HG03571 (cell line): ENCODE measurements at regions not wholly inside any gene's neighbourhood (a gene's known extent, or its start where the extent isn't known, plus 50 kb on each side); places are given as distances from the start of the nearest gene placed in this dataset.
"Not testable (repeated sequence)": the region's sequence is repeated elsewhere in the genome, so short reads cannot be mapped to it uniquely, and the experiment has no call there.

Experiments used
- ATAC-seq: cut with Tn5 transposase; IDR thresholded peaks from one replicate; pipeline ENCODE4 v1.9.1; 2021; ENCODE audit not compliant: unreplicated experiment

DNA sequence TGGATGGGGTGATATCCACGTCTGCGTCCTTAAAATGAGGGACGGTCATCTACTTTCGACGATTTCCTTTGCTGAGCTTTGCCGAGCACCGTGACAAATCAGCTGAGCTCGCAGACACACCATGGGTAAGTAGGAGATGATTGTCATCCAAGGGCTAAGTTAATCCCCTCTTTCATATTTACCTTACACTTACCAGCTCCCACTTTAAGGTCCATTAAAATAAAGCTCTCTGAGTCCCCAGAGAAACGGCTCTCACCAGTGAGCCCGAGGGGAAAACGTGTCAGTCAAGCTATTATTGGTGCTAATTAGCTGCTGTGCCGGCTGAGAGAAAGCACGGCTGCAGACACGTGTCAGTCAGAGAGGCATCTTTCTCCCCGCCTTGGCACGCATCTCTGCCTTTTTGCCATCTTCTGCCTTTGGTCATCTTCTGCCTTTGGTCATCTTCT lies 72.2 kb downstream of the CRLF2 start:
- no peak for ATAC-seq

DNA sequence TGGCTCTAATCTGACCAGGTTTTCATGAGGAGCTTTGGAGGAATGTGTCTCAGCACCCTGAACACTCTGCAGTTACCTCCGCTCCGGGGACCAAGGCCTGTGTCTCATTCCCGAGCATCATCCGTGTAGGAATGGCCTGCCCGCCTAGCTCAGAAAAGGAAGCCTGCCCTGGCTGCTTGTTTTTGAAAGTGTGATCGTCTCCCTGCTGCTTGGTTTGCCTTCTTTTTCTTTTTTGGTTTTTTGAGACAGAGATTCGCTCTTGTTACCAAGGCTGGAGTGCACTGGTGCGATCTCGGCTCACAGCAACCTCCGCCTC lies 73.3 kb downstream of the CRLF2 start:
- no peak for ATAC-seq

DNA sequence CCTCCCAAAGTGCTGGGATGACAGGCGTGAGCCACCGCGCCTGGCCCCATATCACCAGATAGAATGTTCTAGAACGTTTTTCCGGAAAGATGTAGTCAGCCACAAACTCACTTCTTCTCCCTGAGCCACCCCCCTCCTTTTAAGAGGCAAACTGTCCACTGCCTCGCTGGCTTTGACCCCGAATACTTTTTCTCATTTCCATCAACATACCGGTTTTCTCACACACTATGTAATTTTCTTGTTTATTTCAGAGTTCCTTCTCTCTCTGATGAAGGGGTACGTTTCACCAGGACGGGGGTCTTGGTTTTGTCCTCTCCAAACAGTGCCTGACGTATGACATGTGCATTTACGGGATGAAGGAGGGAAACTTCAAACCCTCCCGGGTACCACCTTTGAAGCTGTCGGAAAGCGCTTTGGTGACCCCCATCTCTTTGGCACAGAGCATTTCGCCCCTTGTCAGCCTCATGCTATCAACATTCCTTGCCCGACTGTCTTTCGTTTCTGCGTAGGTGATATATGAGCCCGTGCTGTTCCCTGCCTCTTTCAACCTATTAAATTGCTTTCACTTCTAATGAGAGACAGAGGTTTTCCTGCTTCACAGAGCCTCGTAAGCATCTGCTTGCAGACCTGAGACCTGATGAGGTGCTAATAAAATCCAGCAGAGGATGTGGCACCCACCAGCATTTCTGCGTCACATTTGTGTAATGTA lies 73.8 kb downstream of the CRLF2 start:
- no peak for ATAC-seq

DNA sequence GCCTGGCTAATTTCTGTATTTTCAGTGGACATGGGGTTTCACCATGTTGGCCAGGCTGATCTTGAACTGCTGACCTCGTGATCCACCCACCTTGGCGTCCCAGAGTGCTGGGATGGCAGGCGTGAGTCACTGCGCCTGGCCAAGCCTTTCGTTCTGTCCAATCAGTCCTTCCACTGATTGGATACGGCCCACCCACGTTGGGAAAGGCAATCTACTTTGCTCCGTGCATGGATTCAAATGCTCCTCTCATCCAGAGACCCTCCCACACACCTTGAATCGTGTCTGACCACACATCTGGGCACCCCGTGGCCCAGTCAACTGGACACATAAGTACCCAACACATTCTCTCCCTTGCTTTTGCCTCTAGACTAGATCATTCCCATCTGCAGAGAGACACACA lies 74.9 kb downstream of the CRLF2 start:
- ATAC-seq = no peak

DNA sequence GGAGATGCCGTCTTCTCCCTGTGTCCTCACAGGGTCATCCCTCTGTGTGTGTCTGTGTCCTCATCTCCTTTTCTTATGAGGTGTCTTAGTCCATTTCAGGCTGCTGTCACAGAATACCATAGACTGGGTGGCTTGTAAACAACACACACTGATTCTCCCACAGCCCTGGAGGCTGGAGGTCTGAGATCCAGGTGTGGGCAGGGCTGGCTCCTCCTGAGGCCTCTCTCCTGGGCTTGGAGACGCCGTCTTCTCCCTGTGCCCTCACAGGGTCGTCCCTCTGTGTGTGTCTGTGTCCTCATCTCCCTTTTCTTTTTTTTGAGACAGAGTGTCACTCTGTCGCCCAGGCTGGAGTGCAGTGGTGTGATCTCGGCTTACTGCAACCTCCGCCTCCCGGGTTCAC lies 75.9 kb downstream of the CRLF2 start:
- not testable (repeated sequence) for ATAC-seq

DNA sequence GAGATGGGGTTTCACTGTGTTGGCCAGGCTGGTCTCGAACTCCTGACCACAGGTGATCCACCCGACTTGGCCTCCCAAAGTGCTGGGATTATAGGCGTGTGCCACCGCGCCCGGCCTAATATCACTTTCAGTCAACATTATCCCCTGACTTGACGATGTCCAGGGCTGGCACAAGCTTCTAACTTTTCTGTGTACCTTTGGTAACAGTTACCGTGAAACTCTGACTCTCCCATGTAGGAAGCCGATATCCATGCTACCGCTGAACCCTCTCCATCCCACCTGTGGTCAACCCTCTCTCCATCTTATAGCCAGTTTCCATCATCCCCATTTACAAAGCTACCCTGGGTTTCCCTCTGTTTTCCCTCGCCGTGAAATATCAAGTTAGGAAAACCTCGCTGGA lies 77.5 kb downstream of the CRLF2 start:
- no peak for ATAC-seq

DNA sequence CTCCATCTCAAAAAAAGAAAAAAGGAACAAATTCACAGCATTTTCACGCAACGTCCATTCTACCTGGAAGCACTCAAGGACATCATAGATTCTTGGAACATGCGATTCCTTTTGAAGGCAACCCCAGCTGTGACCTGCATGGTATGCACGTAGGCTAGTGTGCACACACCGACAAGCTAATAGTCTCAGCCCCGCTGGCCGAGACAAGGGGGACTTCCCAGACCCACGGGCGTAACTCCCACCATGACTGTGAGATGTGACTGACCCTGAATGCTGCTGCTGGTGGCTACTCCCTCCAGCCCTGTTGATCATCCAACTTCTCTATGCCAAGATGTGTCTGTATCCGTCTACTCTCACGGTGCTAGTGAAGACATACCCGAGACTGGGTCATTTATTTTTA lies 78.3 kb downstream of the CRLF2 start:
- no peak for ATAC-seq

DNA sequence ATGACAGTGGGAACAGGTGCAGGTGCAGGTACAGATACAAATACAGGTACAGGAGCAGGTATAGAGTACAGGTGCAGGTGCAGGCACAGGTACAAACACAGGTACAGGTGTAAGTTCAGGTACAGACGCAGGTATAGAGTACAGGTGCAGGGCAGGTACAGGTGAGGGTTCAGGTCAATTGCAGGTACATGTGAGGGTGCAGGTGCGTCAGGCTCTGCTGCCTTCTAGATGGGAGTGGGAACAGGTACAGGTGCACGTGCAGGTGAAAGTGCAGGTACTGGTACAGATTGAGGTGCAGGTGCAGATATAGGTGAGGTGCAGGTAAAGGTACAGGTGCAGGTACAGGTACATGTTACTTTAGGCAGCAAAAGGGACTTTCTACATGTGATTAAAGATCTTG lies 85.7 kb downstream of the CRLF2 start:
- no peak for ATAC-seq

DNA sequence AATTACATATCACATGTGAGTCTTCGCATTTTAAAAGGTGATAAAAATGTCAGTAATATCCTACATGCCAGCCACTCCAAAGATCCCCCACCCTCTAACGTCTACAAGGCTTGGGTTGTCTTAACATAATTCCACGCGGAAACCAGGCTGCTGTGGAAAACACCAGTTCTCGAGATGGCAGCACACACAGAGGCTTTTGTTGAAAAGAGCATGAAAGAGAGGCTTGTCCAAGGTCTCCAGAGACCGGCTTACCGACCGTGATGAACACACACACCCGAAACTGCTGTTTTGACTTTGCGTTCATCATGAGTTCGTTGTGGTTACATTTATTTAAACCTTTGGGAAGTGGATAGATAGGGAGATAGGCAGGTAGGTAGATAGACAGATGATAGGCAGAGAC lies 87.9 kb downstream of the CRLF2 start:
- ATAC-seq = no peak

DNA sequence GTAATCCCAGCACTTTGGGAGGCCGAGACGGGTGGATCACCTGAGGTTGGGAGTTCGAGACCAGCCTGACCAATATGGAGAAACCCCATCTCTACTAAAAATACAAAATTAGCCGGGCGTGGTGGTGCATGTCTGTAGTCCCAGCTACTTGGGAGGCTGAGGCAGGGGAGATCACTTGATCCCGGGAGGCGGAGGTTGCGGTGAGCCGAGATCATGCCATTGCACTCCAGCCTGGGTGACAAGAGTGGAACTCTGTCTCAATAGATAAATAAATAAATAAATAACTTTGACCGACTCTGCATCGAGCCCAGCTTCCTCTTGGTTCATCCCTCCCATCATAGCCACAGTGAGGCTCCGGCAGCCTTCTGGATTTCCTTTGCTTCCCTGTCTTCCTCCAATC lies 89.6 kb downstream of the CRLF2 start:
- ATAC-seq = not testable (repeated sequence)

DNA sequence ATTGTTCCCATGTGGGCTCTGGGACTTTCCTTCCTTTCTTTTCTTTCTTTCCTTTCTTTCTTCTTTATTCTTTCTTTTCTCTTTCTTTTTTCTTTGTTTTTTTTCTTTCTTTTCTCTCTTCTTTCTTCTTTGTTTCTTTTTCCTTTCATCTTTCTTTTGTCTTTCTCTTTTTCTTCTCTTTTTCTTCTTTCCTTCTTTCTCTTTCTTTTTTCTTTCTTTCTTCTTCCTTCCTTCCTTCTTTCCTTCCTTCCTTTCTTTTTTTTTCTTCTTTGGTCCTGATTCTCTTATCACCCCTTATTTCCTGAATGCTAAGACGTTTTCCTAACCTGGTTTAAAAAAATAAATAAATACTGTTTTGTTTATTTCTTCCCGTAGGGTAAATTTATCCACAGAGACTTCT lies 93.2 kb downstream of the CRLF2 start:
- no peak for ATAC-seq

DNA sequence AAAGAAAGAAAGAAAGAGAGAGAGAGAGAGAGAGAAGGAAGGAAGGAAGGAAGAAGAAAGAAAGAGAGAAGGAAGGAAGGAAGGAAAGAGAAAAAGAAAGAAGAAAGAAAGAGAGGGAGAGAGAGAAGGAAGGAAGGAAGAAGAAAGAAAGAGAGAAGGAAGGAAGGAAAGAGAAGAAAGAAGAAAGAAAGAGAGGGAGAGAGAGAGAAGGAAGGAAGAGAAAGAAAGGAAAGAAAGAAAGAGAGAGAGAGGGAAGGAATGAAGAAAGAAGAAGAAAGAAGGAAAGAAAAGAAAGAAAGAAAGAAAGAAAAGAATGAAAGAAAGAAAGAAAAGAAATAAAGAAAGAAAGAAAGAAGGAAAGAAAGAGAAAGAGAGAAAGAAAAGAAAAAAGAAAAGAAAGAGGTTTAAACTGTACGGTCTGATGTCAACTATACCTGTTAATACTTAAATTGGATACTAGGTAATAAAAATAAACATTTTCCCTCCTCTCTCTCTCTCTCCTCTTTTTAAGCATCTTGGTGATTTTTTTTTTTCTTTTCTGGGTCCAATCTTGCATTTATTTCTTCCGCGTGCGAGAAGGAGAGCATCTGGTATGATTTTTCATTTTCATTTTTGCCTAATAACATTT lies 93.8 kb downstream of the CRLF2 start:
- ATAC-seq = no peak

DNA sequence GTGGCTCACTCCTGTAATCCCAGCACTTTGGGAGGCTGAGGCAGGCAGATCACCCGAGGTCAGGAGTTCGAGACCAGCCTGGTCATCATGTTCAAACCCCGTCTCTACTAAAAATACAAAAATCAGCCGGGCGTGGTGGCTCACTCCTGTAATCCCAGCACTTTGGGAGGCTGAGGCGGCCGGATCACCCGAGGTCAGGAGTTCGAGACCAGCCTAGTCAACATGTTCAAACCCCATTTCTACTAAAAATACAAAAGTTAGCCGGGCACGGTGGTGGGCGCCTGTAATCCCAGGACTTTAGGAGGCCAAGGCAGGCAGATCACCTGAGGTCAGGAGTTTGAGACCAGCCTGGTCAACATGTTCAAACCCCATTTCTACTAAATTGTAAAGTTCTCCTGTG lies 97.0 kb downstream of the CRLF2 start:
- not testable (repeated sequence) for ATAC-seq

DNA sequence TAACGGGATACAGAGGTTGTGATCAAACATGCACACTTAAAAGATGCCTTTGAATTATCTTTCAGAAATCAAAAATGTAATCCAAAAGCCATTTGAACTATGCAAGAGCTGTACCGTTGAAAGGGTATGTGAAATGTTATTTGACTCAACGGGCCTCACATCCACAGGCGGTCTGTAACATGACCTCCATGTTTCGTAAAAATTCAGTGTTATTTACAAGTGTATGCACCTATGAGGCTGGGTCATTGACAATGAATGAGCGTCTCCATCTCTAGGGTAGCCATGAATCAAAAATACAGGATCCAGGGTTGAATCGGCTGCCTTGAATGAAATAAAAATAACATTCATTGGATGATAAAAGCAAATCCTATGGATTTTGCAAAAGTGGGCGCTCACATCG lies 100.1 kb downstream of the CRLF2 start:
- no peak for ATAC-seq

DNA sequence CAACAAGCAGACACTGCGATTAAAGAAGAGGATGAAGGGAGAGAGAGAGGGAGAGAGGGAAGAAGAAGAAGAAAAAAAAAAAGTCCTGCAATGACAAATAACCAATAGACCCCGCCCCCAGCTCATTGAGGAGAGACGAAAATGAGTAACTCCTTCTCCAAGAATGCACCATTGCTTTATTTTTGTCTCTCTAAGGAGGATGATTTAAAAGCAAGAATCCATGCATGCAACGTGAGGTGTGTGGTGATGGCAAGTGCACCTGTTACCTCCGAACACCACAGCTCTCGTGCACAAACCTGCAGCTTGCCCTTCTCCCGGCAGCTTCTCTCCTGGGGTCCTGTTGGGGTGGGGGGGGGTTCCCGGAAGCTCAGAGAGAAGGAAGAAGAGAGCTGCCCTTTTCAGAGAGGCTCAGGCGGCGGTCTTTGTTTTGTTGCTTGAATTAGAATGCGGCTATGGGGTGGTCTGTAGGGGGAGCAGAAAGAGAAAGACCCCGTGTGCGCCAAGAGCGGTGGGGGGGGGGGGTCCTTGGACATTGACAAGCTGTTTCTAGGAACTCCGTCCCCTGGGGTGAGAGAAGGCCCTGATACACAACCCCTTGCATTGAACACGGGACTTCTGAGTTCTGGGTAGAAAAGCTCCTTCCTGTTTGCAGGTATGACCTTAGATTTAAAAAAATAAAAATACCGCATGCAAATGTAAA lies 100.7 kb downstream of the CRLF2 start:
- ATAC-seq = no peak

DNA sequence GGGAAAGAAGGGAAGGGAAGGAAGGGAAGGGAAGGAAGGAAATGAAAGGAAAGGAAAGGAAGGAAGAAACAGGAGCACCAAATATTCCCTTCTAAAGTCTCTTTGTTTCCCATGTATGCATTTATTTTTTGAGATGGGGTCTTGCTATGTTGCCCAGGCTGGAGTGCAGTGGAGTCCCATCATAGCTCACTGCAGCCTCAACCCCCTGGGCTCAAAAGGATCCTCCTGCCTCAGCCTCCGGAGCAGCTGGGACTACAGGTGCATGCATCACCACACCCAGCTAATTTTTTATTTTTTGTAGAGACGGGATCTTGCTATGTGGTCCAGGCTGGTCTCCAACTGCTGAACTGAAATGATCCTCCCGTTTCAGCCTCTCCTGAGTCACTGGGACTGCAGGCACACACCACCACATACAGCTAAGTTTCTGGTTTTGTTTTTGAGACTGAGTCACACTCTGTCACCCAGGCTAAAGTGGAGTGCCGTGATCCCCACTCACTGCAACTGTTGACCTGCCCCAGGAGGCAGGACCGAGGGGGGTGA lies 102.8 kb downstream of the CRLF2 start:
- ATAC-seq = no peak

DNA sequence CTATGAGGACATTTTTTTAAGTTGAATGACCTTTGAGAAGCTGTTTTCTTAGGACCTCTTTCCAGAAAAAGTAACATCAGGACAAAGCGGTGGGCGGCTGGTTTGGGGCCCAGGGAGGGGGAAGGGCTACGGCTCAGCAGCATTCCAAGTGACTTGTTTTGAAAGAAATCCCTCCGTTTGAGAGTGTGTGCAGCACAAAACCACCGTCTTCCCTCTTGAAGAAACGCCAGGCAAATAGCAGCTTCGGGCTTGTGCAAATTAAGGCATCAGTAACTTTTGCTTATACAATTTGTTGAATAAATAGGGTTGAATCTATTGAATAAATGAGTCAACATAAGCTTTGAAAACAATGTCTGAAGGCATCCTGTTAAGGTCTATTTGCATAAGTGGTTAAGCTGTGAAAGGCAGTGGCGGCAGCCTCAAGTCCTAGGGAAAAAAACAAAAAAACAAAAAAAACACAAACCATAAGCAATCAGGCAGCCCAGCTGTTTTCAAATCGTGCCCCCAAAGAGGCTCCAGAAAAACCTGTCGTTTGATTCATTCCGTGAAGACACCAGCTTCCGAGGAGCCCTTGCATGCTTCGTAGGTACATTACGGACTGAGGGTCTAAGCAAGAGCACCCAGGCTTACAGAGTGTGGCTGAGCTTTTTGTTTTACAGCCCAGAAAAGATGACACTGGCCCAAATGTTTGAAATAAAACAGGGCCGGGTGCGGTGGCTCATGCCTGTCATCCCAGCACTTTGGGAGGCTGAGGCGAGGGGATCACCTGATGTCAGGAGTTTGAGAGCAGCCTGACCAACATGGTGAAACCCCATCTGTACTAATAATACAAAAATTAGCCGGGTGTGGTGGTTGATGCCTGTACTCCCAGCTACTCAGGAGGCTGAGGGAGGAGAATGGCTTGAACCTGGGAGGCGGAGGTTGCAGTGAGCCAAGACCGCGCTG lies 103.7 kb downstream of the CRLF2 start:
- no peak for ATAC-seq

DNA sequence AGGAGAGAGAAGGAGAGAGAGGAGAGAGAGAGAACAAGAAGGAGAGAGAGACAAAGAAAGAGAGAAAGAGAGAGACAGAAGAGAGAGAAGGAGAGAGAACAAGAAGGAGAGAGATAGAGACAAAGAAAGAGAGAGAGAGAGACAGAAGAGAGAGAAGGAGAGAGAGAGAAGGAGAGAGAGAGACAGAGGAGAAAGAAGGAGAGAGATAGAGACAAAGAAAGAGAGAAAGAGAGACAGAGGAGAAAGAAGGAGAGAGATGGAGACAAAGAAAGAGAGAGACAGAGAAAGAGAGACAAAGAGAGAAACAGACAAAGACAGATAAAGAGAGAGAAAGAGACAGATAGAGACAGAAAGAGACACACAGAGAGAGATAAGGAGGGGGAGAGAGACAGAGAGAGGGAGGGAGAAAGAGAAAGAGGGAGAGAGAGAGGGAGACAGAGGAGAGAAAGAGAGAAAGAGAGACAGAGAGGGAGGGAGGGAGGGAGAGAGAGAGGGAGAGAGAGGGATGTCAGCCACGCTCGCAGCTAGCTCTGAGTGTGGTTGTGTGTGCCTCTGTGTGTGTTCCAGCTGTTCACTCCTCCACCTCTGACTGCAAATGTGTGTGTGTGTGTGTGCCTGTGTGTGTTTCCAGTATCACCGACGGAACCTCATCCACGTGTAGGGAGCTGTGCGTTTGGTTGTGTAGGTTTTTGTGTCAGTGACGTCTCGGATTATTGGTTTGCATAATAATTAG lies 105.8 kb downstream of the CRLF2 start:
- ATAC-seq = no peak

DNA sequence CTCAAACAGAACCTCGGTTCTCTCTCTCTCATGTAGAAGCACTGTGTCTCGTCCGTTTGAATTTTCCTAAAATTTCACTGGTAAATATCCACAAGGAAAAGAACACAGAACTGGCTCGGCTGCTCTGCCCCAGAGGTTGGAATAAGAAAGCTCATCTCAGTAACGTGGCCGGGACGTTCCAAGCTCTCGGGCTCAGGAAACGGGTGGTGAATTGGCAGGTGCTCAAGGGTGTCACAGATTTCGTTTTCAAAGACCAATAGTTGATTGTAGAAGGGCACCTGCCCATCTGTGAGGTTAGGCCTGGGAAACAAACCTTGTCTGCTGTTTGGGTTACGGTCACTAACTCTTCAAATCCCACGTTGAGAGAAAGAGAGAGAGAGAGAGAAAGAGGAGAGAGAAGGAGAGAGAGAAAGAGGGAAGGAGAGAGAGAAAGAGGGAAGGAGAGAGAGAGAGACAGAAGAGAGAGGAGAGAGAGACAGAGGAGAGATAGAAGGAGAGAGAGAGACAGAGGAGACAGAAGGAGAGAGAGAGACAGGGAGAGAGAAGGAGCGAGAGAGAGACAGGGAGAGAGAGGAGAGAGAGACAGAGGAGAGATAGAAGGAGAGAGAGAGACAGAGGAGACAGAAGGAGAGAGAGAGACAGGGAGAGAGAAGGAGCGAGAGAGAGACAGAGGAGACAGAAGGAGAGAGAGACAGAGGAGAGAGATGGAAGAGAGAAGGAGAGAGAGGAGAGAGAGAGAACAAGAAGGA lies 106.6 kb downstream of the CRLF2 start:
- no peak for ATAC-seq

DNA sequence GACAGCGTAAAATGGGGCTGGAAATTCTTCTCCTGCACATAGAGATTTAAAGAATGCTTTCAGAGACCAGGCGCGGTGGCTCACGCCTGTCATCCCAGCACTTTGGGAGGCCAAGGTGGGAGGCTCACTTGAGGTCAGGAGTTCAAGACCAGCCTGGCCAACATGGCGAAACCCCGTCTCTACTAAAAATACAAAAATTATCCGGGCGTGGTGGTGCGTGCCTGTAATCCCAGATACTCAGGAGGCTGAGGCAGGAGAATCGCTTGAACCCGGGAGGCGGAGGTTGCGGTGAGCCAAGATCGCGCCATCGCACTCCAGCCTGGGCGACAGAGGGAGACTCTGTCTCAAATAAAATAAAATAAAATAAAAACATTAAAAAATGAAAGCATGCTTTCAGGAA lies 107.4 kb downstream of the CRLF2 start:
- not testable (repeated sequence) for ATAC-seq
